NCI-H345 treated with DMSO at 0.1 percent for 48 hours (cell line): ENCODE measurements at regions not wholly inside any gene's neighbourhood (a gene's known extent, or its start where the extent isn't known, plus 50 kb on each side); places are given as distances from the start of the nearest gene placed in this dataset.

Experiments
- DNase-seq: peaks from one replicate; lab custom pipeline; 2025; ENCODE audit not compliant: unreplicated experiment; lab: John Stamatoyannopoulos, UW

DNA sequence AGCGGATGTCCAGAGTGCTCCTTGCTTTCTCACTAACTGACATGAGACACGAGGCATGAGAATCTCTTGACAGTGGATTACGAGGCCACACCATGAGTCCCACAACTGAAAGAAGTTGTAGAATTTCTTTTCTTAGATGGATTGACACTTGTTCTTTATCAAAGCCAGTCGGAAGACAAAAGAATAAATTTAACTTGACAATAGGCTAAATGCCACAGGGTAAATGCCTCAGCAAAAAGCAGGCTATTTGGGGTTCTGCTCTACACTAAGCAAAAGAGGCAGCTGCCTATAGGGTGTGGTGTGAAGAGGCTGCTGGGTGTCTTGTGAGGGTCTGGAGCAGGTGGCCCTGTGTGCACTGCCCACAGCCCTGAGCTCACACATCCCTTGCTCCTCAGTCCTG is 135.1 kb upstream of the SEMA6D start:
- DNase-seq: no peak

DNA sequence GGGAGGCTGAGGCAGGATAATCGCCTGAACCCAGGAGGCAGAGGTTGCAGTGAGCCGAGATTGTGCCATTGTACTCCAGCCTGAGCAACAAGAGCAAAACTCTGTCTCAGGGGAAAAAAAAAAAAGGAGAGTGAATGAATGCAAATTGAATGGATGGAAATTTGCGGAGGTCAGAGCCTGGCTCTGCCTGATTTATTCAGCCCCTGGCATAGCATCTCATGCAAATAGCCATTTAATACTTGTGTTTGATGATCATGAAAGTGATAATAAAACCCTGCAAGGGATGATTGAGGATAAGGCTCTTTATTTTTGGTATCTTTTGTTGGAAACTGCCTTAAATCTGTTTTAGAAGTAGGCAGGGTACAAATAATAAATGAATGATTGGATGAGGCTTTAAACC is 133.0 kb upstream of the SEMA6D start:
- no peak for DNase-seq

DNA sequence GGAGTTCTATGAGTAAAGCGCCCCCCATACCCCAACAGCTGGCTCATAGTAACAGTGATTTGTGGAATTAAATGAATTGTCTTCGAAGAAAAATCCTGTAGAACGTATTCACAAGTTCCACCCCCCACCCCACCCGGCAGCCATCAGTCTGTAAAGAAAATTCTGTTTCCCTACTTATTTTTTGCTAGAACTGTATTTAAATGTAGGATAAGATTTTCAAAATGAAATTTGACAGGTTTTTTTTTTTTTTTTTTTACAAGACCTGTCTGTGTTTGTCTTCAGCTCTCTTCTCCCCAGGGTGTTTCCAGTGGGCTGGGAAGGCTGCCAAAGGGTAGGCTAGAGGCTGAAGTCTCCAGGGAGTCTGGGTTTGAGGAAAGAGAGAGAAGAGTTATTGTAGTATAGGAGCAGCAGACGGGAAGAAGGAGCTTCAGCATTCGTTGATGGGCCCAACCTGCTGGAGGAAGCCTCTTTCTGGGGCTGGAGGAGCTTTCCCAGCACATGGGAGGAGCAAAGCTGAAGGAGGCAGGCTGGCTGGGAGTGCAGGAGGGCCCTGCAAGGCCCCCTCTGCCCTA is 130.6 kb upstream of the SEMA6D start:
- DNase-seq: peak; percentile 79

DNA sequence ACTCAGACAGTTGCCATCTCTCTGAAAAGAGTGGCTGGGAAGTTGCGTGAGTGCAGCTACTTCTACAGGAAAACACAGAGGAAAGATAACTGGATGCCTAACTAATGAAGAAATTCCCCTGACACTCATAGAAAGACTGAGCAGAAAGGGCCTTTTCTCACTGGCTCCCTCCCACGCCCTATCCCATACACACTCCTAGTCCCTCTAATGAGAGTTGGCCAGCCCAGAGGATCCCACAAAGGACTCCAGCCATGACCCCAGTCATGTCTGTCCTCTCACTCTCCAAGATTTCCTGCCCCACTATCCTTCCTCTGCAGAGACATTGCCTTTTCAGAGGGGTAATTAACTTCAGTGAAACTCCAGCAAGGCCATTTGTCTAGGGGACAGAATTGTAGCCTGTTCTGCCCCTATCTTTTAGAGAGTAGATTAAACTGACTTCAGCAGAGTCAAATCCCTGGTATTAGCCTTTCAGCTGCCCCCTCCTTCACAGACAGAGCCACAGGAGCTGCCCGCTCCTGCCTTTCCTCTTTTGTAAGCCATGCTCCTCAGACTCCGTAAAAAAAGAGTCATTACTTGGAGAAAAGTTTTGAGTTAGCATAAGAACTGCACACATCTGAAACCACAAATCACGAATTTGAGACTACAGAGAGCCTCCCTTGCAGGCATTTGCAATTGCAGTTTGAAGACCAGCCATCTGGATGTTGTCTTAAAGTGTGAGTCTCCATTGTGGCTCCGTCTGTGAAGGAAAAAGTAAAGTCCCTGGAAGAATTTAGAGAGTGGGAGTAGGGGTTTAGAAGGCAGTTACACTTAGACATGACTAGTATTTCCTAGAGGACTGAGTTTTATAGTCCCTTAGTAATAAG is 129.1 kb upstream of the SEMA6D start:
- no peak for DNase-seq

DNA sequence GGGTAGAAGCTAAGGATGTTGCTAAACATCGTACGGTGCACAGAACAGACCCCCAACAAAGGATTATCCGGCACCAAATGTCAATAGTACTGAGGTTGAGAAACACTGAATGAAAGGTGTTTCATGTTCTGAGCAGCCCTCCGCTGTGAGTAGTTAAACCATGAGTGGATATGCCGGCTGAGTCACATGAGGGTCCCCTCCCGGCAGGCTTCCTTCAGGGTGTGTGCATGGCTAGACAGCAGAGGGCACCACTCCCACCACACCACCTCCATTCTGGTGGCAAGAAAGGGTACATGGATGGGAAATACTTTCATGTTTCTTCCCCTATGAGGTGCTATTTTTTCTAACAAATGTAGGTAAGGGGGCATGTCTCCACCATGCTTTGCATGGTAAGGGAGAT is 128.3 kb upstream of the SEMA6D start:
- no peak for DNase-seq

DNA sequence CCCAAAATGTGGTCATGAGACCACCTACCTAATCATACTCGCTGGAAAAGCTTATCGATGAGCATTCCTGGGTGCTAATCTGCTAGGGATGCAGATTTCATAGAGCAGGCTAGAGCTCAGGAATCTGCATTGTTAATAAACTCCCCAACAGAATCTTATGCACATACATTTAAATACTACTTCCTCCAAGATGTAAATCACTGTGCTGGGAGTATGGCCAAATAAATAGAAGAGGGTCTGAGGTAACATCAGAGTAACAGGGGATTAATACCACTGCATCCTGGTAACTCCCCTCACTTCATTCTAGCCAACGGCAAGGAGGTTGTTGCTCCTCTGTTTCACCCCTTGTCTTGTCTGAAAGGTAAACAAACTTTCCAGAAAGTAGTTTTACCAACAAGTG is 118.3 kb upstream of the SEMA6D start:
- DNase-seq: no peak

DNA sequence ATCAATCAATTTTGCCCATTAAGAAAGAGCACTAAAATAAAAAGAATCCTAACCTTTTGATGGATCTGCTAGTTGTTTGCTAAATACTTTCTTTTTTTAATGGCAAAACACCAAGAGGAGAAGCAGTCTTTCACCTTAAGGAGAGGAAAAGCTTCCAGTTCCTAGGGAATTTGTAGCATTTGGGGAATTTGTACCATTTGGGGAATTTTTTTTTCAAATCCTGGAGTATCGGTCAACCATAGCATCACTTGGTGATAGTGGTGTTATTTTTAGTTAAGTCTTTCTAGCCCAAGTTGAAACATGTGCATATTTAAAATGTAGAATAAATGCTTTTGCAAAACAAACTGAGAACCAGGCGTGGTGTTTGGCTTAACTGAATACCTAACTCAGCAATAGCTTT is 117.5 kb upstream of the SEMA6D start:
- no peak for DNase-seq

DNA sequence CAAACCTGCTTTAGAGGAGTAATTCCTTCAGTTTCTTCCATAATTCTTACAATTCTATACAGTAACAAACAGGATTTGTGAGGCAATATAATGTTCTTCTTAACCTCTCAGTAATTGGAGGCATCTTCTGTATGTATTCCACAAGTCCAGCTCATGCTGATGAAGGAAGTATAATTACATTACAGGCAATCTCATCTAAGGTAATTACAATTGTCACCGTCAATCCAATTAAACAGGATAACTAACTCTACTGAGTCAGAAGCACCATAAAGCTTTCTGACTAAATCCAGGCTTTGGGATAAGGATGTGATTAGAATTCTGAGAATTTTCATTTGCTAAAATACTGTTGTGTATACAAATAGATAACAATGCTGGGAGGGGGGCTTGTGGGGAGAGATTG is 115.2 kb upstream of the SEMA6D start:
- DNase-seq: no peak

DNA sequence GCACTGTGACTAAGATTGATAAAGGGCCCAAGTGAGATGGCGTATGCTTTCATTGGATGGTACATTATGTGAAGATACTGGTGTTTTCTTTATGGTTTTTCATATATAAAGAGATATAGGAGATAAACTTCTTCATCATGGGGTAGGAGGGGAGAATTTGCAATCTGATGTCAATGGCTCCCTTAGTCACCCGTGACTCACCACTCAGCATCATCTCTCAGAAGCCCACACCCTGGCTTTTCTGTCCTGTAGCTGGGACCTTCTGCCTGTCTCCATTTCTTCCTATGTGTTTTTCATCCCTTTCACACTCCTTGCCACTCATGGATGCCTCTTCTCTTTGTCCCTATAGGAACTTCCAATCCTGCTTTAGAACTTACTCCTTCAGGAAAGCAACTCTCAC is 114.3 kb upstream of the SEMA6D start:
- DNase-seq: no peak

DNA sequence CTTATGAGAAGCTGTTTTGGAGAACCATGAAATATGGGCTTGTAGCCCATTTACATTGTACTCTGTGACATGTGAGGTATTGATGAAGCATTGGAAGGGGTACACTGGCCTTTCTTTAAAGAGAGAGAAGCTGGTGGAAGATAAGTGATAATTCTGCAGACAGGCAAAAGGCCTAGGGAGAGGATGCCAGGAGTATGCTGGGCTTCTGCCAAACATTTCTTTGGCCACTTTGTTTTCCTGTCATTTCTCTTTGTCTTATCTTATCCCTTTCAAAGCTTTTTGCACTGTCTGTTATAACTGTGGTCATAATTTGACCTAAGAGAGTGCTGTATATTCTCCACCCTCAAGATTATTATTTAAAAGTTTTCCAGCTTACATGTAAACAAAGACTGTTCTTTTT is 109.6 kb upstream of the SEMA6D start:
- DNase-seq: no peak

DNA sequence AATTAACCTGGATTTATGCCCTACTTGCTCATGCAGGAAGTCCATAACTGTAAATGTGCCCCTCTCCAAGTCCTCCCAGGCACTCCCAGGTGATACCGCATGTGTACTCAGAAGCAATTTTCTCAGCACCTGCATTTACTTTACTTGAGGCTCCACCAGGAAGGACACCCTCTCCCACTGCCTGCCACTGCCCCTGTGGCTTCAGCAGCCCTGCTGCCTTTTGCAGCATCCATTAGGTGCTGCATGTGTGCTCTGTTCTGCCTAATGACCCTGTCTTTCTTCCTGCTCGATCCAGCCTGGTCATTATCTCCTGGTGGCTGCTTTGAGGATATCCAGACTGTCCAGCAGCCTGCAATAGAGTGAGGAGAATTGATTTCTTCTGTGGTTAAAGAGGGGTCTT is 107.6 kb upstream of the SEMA6D start:
- DNase-seq: no peak

DNA sequence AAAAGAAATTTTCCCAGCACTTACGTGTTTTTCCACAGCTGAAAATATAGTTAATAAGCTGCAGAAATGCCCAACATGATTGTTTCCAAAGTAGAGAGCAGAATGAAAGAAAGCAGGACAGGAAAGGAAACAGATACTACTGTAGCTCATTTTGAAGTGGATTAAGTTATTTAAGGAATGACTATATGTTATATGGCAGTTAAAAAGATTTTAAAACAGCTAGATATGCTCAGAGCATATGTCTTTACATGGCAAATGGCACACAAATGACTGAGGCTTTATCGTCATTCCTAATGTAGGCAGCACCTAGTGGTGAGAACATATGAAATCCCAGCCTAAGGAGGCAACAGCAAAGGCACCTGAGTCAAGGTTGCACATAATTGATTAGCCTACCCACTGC is 106.6 kb upstream of the SEMA6D start:
- no peak for DNase-seq

DNA sequence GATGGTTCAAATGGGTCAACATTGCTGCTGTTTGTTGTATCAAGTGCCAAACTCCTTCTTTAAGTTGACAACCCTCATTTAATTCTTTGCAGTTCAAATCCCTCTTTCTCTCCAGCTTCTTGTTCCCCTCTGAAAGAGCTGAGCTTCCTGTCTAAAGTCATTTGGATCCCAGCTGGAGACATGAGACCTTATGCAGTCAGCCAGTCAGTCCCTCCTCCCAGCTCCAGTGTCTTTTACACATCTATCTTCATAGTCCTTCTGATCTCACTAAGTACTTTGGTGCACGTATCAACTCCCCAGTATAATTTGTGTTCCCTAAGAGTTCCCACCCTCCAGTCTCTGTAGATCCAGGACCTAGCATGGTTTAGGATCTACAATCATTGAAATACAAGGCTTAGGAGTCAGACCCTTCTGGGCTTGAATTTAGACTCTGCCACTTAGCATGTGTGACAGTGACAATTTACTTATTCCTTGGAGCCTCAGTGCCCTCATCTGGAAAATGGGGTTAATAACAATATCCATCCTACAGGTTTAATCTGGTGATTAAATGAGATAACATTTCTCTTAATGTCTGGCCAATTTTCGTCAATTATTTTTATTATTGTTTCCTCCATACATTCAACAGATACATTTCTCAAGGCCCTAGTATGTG is 102.8 kb upstream of the SEMA6D start:
- DNase-seq: no peak

DNA sequence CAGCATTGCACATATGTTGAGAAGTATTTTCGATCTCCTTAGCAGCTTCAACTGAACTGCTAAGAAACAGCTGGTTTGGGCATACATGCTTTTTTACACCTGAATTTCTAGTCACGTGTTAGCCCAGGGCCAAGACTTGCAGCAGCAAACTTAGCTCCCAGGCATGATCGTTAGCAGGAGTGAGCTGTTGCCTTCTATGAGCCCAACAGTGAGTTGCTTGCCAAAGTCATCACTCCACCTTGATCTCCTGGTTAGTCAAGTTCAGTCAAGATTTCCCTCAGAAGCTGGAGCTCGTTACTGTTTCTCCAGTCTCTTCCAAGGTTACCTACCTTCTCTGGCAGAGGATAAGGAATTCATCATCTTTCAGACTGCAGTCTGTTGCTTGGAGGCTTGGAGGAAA is 100.4 kb upstream of the SEMA6D start:
- no peak for DNase-seq

DNA sequence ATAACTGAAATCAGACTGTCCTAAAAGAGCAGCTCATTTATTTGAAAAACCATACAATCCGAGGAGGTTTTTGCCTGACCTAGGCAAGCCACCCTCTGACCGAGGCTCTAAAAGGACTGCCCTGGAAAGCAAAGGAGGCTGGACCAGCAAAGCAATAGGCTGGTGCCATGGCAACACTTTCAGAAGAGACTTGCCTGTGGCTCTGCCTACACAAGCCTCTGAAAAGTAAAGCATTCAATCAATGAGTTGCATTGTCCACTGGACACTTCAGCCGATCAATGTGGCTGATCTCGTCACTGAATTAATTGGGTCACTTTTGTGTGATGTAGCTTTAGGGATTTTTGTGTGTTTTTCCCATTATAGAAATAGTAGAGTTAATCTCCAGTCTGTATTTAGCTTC is 99.1 kb upstream of the SEMA6D start:
- no peak for DNase-seq

DNA sequence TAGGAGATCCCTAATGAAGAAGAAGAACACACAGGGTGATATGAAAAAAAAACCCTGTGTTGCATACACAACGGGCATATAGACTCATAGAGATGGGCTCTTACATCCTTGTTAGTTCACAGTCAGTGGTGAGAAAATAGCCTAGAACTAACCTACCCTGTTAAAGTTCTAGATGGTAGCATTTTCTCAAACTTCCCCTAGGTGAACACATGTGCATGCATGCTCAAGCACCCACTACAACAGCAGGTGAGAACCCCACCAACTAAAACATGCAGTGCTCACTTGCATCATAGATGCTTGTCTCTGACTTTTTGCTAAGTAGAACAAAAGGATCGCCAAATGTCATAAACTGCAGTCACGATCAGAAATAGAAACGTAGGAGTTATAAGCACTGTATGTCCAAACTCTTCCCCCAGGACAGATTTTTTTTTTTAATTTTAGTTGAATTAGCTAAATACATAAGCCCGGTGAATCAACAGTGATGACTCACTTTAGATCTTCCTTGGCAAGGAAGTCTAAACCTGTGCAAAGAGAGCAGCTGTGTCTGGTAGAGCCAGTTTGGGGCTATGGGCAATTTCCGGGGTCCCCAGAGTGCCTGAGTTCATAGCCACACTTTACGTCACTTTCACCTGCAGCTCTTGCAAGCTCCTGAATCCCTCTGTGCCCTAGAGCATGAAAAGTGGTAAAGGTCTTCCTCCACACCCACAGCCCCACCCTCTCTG is 96.2 kb upstream of the SEMA6D start:
- no peak for DNase-seq

DNA sequence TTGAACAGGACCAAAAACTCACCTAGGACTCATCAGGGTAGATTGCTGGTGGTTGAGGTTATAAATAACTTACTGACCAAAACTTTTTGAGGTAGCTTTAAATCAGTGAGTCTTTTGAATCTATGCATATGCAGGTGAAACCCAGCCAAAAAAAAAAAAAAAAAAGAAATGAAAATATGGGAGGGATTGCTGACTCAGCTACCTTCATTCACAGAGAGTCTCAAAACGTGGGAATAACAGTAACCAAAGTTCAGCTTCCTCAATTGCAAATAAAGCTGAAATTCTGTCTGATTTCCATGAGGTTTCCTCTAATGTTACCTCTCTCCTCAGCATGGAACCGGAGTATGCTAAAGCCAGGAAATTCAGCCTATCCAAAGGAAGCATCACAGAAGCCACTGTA is 95.2 kb upstream of the SEMA6D start:
- DNase-seq: no peak

DNA sequence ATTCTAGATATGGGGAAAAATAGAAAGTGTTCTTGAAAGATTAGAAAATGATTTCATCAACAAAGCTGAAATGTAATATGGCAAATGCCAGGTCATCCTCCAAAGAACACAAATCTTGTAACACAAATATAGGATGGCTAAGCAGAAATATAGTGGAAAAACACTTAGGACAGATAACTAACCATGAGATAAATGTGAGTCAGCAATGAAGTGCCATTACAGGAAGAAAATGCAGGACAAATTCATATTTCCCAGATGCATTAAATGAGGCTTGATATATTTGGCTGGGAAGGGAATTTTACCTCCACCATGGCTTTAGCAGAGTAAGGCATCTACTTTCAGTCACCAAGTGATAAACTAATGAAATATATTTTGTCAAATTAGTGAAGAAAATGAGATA is 92.8 kb upstream of the SEMA6D start:
- DNase-seq: no peak

DNA sequence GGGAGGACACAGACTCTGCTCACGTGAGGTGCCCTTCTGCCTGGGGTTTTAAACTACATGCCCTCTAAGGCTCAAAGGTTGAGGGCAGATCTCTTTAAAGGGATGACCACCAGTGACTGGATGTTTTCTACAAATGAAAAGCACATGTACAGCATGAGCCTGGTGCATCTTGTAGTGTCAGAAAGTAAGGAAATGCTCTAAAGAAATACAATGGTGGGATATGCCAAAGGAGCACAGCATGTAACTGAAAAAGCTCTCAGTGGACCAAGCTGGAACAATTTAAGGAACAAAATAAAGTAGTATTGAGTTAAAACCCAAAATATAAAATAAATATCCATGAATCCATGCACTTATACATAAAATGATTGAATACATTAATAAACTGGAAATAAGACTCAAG is 78.3 kb upstream of the SEMA6D start:
- no peak for DNase-seq

DNA sequence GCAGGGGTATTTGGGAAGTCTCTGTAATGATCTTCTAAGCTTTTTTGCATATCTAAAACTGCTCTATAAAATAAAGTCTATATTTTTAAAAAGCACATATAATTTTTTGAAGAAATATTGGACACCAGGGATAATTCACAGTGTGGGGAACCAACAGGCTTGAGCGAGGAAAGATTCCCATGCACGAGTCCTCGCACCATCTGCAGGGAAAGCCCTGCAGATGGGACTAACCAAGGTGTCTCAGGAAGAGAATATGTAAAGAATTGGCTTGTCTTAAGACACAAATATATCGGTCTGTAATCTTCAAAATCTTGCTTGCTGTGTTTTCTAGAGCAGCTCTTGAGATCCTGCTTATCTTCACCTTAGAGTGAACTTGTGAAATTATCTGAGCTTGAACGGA is 77.2 kb upstream of the SEMA6D start:
- no peak for DNase-seq

DNA sequence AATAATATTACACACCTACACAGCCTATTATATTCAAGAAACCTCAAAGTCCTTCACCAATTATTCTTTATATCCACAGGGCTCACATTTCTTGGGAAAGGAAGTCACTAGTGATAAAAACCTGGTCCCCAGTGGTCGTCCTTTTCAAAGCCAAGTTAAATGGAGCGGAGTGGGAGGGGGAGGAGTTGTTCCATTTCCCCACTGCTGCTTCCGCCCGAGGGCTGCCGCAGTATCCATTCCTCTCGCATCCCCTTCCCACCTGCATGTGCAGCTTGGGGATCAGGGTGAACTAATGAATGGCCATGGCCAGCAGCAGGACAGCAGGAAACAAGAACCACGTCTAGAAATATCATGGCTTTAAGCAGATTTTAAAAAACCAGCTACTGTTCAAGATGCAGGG is 76.4 kb upstream of the SEMA6D start:
- no peak for DNase-seq

DNA sequence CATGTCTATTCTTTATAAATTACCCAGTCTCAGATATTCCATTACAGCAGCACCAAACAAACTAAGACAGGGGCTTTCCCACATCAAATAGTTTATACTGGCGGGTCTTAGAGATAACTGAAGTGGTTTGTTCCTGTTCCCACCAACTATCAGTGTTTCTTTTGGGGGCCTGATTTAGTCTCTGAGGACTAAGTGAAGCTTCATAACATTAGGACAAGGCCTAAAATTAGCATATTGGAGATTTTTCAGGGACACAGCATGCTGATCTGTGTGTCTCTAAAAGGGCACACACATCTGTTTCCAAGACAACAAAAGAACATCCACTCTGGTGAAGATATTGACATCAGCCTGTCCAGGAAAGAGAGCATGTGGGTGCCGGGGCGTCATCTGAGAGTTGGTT is 72.6 kb upstream of the SEMA6D start:
- no peak for DNase-seq
